Lung (tissue), 11 donors: ENCODE measurements at regions not wholly inside any gene's neighbourhood (a gene's known extent, or its start where the extent isn't known, plus 50 kb on each side); places are given as distances from the start of the nearest gene placed in this dataset.

ENCODE experiments used
- ATAC-seq: fragments of 200-7000 bp; cut with Tn5 transposase; one replicate; pipeline ENCODE4 v1.9.1; 2020; ENCODE audit warnings: moderate number of reproducible peaks; ENCODE audit not compliant: insufficient read depth, low FRiP score
- DNase-seq, 3 donors: peaks; one replicate each; pipeline ENCODE4 v3.0.0-alpha.2; 2013 to 2017
- H3K27ac ChIP-seq, 2 donors: one replicate each; pipeline ENCODE4 v1.5.1; 2013; ENCODE audit warnings: mild to moderate bottlenecking in 2 of 2, moderate library complexity in 2 of 2, control low read depth in 1 of 2, inconsistent platforms in 1 of 2, low read depth in 1 of 2, low read length in 1 of 2
- H3K27me3 ChIP-seq, 3 donors: one replicate each; pipeline ENCODE4 v1.5.1; 2013; ENCODE audit warnings: low read length in 2 of 3; ENCODE audit not compliant: control insufficient read depth in 3 of 3, insufficient read depth in 3 of 3
- H3K36me3 ChIP-seq, 4 donors: one replicate each; pipeline ENCODE4 v1.5.1; 2013; ENCODE audit warnings: low read length in 4 of 4, mild to moderate bottlenecking in 1 of 4, moderate library complexity in 1 of 4; ENCODE audit not compliant: control insufficient read depth in 4 of 4, insufficient read depth in 4 of 4
- H3K4me1 ChIP-seq, 5 donors: one replicate each; pipeline ENCODE4 v1.5.1; 2013; ENCODE audit warnings: low read length in 5 of 5, mild to moderate bottlenecking in 2 of 5, moderate library complexity in 1 of 5; ENCODE audit not compliant: control insufficient read depth in 5 of 5, insufficient read depth in 5 of 5
- H3K4me3 ChIP-seq: one replicate; pipeline ENCODE4 v1.5.1; 2013; ENCODE audit warnings: mild to moderate bottlenecking, control low read depth, moderate library complexity
- H3K9ac ChIP-seq, 2 donors: one replicate each; pipeline ENCODE4 v1.5.1; 2013; ENCODE audit warnings: low read length in 2 of 2, control low read depth in 1 of 2; ENCODE audit not compliant: insufficient read depth in 1 of 2
- H3K9me3 ChIP-seq, 4 donors: one replicate each; pipeline ENCODE4 v1.5.1; 2013; ENCODE audit warnings: low read length in 3 of 4, mild to moderate bottlenecking in 1 of 4, moderate library complexity in 1 of 4; ENCODE audit not compliant: control insufficient read depth in 4 of 4, insufficient read depth in 3 of 4
- CTCF ChIP-seq: IDR thresholded peaks from 2 replicates; pipeline ENCODE4 v1.5.1; 2012; ENCODE audit warnings: mild to moderate bottlenecking; ENCODE audit errors: control extremely low read depth, extremely low read depth
- WGBS, 2 donors: extraction: QIAGEN DNeasy Blood & Tissue Kit; methylation state at CpG; one replicate each; pipeline ENCODE4 v1.1.7; 2013; 5-methylcytosine and 5-hydroxymethylcytosine counted together
- donor health status: control.
- donor health status: control.
- donor health status: Bipolar disorder and iron deficiency.
- donor health status: healthy.
- donor health status: DM: yes; HTN: yes; CAD: no.

GRCh38 chrX:43456906-43457305, 199.2 kb upstream of the MAOA start:
- no peak for DNase-seq

GRCh38 chrX:43467608-43468234, 188.4 kb upstream of the MAOA start:
- no peaks in the 10 kb centered on the region for H3K4me1 ChIP-seq
- no peak overlapping the region for H3K9ac ChIP-seq
- ATAC-seq = no peak
- no peaks in the 10 kb centered on the region for H3K9me3 ChIP-seq
- DNase-seq = no peak
- H3K27ac ChIP-seq = no peak overlapping the region
- no peak overlapping the region for H3K4me3 ChIP-seq
- H3K27me3 ChIP-seq = peaks cover 0 to 19% (median 12%) of the 10 kb centered on the region in 3 donors
- H3K36me3 ChIP-seq = no peaks in the 10 kb centered on the region
- 63 to 92% methylated on average over 7 to 8 of the region's 8 CpGs for WGBS, 2 donors
- no peak for TF ChIP-seq CTCF

More at GRCh38 chrX:43456906-43457305, 199.2 kb upstream of the MAOA start:
- Histone ChIP-seq H3K4me1 (no peaks in the 10 kb centered on the region), H3K36me3 (no peaks in the 10 kb centered on the region), H3K27ac (no peak overlapping the region), H3K4me3 (no peak overlapping the region), H3K9me3 (peaks cover 0 to 12% (median 5%) of the 10 kb centered on the region in 4 donors), H3K27me3 (peaks cover 0 to 6% (median under 1%) of the 10 kb centered on the region in 3 donors), H3K9ac (no peak overlapping the region)
- TF ChIP-seq CTCF = no peak
- ATAC-seq = no peak
- WGBS, 2 donors = 67% methylated on average over 2 of the region's 2 CpGs

DNA sequence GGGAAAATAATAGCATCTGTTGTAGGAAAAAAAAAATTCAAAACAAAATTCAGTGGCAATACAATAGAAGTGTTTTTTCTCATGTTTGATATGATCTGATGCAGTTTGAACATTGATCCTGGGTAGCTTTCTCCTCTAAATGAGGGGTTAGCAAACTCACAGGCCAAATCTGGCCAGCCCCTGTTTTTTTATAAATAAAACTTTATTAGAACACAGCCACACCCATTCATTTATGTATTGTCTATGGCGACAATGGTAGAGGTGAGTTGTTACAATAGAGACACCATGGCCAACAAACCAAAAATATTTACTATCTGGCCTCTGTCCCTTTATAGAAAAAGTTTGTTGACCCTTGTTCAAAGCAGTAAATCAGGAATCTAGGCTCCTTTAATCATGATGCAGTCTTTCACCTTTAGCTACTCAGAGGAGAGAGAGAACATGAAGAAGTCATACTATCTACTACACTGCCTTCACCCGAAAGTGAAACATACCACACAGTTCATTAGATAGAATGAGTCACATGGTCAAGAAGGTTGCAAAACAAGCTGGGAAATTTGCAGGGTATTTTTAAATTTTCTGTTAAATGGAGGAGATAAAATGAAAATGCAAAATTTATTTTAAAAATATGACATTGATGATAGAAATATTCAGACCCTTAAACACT, 186.6 kb upstream of the MAOA start:
- Histone ChIP-seq H3K4me3 (no peak overlapping the region), H3K9ac (no peak overlapping the region), H3K27me3 (peaks cover 0 to 19% (median 10%) of the 10 kb centered on the region in 3 donors), H3K27ac (no peak overlapping the region), H3K36me3 (no peaks in the 10 kb centered on the region), H3K4me1 (no peaks in the 10 kb centered on the region), H3K9me3 (no peaks in the 10 kb centered on the region)
- DNase-seq (no peak), ATAC-seq (no peak)
- no peak for TF ChIP-seq CTCF
- WGBS, 2 donors = 77 to 90% methylated on average over 2 of the region's 2 CpGs
